NCI-H1436 treated with DMSO at 0.1 percent for 48 hours (cell line): ENCODE measurements at regions not wholly inside any gene's neighbourhood (a gene's known extent, or its start where the extent isn't known, plus 50 kb on each side); places are given as distances from the start of the nearest gene placed in this dataset.

Source experiments
- DNase-seq: peaks from one replicate; lab custom pipeline; 2025; lab: John Stamatoyannopoulos, UW

DNA sequence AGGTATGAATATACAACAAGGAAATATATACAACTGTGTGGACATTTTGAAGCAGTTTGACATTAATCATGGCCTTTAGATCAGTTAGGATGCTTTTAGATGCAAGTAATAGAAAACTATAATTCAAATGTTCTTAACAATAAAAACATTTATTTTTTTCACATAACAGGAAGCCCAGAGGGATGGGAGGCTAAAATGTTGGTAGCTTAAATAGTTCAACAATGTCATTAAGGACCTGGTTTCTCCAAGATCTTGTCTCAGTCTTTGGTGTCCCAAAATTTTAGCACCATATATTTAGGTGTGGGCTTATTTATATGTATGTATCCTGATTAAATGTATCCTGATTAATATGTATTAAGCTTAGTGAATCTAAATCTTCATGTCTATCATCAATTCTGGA is 292.4 kb downstream of the NUAK1 start:
- DNase-seq, result no peak

DNA sequence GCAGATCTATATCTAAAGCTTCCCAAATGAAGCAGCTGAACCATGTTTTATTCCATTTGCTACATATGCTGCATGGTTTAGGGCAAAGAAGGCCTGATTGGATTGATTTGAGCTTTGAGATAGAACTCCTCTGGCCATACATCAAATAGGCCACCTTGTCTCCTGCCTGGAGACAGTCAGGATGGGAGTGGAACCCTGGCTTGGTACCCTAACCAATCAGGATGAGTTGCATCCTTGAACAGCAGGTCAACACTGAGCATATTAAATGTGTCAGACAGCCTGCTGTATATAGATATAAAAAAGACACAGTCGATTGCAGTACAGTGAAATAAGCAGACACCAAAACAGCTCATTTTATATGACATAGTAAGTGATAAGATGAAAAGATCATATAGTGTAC is 291.7 kb downstream of the NUAK1 start:
- no peak for DNase-seq

DNA sequence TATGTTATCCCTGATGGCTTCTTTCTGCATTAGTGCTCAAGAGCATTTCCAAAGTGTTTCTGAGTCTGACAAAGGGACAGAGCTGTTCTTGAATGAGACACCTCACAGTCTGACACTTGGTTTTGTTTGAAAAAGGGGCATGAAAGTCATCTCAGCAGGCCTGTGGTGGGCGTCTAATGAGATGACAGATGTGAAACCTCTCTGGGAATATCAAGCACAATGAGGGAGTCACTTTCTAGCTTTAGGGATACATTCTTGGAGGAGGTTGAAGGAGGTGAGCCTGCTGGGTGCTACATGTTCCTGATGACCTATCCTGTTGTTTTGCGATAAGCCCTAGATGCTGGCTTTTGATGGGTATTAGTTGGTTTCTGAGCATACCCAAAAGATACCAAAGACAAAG is 290.5 kb downstream of the NUAK1 start:
- DNase-seq, result no peak

DNA sequence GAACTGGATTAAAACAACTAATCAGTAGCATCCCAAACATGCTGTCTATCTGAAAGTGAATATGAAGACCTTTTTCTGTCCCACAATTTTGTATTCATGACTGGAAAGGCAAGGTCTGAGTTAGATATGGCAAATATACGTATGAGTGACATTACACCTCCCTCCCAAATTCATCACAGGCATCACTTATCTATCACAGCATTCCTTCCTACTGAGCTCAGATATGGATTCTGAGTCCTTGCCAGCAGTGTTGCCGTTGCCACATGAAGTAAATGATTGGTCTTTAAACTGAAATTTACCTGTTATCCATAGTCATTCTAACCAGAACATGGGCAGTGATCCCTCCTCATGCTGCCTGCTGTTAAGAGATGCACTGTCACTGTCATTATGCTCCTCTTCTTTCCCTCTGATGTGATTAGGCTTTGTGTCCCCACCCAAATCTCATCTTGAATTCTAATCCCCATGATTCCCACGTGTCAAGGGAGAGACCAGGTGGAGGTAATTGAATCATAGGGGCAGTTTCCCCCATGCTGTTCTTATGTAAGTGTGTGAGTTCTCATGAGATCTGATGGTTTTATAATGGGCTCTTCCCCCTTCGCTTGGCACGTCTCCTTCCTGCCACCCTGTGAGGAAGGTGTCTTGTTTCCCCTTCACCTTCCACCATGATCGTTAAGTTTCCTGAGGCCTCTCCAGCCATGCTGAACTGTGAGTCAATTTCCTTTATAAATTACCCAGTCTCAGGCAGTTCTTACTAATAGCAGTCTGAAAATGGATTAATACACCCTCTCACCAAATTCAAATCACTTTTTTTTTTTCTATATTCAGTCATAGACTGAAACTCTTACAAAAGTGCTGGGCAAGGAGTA is 288.4 kb downstream of the NUAK1 start:
- DNase-seq, result no peak

DNA sequence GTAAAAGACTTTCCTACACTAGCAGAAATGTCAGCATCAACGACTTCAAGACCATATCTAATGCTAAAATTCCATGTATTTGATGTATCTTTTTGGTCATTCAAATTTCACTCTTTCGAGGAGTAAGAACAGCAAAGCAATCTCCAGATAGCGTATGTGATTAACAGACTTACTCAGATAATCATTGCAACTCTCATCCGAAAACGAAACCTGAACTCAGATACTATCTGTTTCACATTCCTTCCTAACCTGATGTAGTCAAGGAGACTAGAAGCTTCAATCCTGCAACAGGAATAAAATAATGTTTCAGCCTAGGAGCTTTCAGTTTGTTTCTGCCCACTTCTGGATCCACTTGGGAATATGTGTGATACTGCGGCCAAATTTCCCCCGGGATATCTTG is 286.3 kb downstream of the NUAK1 start:
- DNase-seq, result no peak

DNA sequence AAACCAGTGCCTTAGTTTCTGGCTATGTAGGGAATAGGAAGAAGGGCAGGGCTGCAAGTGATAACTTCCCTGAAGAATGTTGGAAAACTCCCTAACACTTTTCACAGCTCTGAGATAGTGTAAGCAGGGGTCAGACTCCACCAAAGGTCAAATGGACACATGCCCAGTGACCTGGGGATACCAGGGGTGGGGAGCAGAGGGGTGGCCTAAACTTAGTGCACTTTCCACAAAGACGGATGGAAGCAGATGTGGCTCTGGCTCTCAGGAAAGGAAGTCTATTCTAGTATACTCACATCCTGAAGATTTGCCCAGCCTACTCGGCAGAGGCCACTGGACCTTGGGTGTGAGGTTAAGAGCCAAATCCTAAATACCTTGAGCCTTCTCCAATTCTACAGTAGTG is 285.8 kb downstream of the NUAK1 start:
- no peak for DNase-seq

DNA sequence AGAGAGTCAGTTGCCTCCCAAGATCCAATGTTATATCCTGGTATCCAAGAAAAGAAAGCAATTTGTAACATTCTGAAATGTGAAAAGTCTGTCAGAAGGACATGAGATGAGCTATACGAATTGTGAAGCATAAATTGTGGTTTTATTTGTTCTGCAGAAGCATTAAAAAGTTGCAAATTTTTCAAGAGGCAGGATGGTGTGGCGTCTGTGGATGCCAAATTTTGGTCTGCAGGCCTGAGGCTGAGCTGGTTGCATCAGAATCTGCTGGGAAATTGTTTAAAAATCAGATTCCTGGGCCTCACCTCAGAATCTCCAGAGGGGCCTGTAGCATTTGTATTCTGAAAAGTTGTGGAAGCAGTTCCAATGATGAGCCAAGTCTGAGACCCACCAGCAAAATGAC is 284.7 kb downstream of the NUAK1 start:
- DNase-seq, result no peak

DNA sequence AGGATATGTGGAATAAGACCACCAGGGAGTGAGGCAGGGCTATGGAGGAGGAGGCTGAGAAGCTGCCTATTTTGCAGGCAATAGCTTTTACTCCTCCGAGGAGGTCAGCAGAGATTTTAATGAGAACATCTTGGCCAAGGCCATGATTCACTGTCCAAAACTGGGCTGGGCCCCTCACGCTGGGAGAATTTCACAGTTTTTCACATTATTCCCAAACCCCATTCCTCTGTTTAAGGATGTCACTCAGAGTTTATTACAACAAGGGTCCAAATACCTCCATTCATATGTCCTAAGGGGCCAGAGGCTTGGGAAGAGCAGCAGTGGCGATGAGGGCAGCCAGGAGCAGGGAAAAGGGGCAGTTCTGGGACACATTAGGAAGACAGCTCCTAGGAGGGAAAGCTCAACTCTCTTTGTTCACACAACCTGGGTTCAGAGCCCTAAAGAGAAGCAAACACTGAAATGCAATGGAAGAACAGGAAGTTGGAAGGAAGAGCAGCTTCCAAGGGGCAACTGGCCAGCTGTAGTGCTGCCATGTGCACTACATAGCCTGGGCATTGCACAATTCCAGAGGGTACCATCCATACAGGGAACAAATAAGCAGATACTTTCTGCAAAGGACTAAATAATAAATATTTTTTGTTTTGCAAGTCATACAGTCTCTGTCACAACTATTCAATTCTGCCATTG is 283.2 kb downstream of the NUAK1 start:
- no peak for DNase-seq

DNA sequence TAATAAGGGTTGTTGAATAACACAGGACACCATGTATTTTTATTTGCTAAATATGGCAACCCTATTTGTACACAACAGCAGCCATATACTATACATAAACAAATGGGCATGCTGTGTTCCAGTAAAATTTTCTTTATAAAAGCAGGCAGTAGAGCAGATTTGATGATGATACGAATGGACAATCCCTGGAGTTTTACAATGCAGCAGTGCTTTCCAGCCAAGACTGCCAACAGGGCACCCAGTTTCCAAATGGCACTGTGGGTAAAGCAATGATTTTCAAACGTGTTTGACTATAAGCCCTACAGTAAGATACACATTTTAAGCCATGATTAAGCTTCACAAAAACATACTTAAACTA is 282.7 kb downstream of the NUAK1 start:
- no peak for DNase-seq

DNA sequence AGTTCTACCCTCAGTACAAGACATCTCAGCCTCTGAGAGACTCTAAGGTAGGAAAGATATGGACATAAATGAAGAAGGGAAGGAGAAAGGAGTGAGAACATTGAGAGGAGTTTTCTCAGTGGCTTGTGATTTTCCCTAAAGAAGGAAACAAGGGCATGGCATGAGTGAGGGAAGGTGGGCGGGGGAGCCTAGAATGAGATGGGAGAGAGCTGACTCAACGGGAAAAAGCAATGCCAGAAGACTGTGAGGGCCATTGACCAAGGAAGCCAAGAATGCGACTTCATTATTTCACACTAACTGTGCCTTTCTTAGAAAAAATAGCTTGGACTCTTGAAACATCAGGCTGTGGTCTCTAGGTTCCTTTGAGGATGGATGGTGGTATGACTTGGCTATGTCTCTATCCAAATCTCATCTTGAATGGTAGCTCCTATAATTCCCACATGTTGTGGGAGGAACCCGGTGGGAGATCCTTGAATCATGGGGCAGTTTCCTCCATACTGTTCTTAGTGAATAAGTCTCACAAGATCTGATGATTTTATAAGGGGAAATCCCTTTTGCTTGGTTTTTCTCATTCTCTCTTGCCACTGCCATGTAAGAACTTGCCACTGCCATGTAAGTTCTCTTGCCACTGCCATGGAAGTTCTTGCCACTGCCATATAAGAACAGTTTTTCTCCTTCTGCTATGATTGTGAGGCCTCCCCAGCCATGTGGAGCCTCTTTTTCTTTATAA is 279.6 kb downstream of the NUAK1 start:
- DNase-seq, result no peak

DNA sequence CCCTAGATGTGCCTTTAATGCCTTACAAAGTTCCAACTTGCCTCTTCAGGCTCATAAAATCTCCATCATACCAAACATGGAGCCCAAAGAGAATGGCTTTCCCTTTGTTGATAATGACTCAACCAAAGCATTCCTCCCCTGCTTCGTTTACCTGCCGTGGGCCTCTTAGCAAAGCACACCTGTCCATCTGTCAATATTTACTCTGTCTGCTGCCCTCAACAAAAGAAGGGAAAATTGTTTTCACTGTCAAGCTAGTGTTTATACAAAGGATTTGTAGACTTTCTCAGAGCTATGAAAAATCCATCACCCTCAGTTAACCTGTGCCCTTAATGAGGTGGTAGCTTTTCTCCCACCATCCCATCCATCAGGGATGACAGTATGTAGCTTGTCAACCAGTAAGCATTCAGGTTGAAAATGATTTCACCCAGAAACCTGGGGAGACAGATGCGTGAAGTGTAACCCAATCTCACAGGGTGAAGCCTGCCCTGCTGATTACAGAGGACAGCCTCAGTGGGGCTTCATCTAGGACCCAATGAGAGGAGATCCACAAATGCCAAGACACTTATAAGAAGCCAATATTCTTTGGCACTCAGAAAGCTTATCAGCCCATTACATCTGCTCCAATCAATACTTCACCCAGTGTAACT is 278.1 kb downstream of the NUAK1 start:
- peak; percentile 61 for DNase-seq

DNA sequence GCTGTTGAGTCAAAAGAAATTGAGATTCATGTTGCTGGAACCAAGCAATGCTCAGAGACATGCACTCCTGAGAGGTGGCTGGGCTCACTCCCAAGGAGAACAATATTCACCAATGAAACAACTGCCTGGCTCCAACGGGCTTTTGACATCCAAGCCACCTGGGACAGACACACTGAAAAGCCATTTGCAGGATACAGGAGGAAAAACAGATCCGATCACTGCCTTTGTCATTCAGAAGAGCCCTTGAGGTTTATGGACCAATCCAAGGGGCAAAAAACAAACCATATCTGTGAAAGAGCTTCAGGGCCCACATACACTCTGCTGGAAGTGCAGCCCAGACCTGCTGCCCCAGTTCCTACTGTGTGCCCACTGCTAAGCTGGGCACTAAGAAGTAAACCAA is 277.5 kb downstream of the NUAK1 start:
- DNase-seq, result no peak

DNA sequence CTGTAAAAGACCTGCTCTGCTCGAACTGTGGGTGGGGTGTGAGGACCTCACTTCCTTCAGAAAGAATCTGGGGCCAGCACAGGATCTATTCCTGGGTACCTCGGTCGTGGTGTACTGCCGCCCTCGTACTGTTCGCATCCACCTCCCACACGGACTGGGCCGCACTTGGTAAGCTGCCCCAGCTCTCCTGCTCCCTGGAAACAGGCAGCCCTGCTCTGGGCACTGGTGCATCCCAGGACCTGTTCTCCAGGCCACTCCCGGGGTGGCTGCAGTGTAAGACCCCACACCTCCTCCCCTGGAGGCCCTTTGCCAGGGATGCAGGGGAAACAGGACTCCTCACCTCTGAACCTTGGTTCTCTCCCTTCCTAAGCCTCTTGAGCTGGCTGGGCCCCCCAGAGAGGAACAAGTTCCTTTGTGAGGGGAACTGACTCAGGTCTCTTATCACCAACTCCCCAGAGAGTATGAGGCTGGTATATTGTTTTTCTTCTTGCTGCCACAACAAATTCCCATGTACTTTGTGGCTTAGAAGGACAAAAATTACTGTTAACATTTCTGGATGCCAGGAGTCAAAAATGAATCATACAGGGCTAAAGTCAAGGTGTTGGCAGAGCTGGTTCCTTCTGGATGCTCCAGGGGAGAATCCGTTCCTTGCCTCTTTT is 276.5 kb downstream of the NUAK1 start:
- DNase-seq, result no peak

DNA sequence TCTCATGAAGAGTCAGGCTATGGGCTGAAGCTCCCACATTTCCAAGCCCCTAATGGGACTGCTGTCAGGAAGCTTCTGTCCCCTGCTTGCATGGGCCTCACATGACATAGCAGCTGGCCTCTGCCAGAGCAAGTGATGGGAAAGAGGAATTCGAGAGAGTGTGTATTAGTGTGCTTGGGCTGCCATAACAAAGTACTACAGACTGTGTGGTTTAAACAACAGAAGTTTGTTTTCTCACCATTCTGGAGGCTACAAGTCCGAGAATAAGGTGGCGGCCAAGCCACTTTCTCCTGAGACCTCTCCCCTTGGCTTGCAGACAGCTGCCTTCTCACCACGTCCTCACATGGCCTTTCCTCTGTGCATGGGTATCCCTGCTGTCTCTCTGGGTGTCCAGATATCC is 274.4 kb downstream of the NUAK1 start:
- DNase-seq, result no peak

DNA sequence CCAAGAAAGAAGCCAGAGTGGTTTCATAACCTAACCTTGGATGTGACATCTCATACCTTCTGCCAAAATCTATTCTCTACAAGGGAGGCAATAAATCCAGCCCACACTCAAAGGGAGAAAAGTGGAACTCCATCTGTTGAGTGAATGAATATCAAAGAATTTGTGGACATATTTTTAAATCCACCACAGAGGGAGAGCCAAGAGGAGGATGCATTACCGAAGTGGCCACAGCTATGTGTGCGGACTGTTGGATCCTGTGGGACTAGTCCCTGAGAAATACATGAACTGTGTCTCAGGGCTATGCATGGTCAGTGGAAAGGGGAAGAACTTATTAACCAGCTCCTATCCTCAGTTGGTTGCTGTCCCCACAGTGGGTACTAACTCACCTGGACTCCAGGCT is 273.9 kb downstream of the NUAK1 start:
- DNase-seq, result no peak

DNA sequence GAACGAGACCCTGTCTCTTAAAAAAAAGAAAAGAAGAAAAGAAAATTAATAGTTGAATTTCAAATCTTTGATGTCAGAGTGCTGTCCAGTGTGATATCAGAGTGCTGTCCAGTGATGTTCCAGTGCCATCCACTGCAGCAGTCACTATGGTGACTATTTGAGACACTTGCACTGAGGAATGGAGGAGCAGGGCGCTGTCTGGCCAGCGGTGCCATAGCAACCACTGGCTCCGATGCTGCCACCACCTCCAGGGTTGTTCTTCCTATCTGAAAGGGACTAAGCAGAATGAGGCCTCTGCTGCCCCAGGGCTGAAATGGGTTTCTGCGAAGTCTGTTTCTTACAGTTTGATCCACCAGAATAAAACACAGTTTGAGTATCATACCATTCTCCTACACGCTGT is 272.9 kb downstream of the NUAK1 start:
- no peak for DNase-seq

DNA sequence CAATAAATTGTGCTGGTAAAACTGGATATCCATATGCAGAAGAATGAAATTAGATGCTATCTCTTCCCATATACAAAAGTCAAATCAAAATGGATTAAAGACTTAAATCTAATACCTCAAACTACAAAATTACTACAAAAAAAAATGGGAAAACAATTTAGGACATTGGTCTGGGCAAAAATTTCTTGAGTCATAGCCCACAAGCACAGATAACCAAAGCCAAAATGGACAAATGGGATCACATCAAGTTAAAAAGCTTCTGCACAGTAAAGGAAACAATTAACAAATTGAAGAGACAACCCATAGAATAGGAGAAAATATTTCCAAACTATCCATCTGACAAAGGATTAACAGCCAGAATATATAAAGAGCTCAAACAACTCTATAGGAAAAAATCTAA is 264.6 kb downstream of the NUAK1 start:
- DNase-seq, result no peak

DNA sequence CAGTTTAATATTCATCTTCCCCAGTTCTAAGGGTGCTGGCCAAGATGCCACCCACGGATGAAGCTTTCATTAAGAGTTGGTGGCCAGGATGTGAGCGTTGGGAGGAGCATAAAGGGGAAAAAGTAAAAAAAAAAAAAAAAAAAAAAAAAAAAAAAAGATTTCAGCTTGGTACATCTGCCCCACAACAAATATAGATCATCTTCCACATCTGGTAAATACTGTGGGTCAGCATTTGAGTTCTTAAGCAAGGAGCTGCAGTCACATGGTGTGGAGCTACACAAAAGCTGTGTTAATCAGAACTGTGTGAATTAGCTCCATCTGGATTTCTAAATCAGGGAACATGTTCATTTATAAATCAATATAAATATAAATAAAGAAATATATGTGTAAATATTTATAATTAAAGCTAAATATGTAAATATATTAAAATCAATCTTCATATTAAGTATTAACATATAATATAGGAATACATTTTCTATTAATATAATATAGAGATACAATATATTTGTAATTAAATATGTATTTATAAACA is 262.3 kb downstream of the NUAK1 start:
- DNase-seq, result no peak

DNA sequence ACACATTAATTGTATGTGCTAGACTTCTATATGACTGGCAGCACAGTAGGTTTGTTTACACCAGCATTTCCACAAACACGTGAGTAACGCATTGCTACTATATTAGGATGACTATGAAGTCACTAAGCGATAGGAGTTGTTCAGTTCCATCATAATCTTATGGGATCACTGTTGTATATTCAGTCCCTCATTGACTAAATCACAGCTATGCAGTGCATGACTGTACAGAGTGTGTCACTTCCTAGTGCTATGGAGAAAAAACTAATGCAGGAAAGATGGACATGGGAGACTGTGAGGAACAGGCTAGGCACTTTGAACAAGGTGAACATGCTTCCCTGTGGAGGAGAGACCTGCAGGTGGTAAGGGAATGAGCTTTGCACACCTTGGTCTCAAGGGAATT is 259.8 kb downstream of the NUAK1 start:
- no peak for DNase-seq

DNA sequence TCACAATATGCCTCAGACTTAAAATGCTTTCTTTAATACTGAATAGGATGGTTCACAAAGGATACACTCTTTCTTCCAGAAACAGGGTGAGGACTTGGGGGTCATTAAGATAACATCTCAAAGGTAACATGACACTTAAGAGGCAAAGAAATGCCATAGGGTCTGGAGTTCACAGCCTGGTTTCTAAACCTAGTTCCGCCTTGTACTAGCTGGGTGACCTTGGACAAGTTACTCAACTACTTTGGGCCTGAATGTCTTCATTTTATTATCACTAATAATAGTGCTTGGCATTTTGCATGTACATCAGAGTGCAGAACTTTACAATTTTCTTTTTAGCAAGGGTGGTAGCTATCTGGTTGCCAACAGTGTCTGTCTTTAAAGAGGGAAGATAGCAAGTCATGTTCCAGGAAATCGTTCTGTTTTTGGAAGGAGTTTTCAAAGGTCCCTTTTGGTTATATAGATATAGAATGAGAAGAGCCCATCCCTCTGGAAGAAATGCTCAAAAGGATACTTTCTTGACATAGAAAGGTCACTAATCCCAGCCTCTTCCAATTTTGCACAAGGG is 257.8 kb downstream of the NUAK1 start:
- no peak for DNase-seq

DNA sequence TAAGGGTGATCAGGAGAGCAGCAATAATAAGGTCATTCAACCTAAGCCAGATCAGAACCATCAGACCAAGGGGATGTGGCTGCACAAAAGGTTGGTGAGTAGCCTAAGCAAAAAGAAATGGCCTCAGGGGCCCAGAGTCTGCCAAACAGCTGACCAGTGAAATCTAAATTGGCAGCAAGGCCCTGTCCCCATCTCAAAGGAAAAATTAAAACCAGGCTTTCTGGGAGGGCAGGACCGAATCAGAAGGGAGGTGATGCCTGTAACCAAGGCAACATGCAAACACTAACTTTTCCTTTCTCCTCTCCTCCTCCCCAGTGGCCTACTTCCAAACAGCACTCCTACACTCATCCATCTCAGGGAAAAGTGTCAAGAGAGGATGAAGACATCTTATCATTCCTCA is 256.4 kb downstream of the NUAK1 start:
- no peak for DNase-seq

DNA sequence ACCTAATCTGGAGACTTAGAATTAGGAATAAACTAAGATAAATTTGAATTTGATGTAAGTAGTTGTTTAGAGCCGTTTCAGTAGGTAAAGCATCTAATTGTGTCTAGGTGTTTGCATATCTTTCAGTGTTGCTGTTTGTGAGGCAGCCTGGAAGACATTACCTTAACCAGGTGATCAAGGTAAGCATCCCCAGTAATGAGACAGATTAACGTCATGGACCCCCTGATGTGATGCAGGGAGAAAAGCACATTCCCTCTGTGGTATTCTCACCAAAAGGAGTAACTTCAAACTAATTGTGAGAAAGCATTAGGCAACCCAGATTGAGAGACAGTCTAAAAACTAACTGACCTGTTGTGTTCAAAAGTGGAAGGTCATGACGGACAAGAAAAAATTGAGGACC is 251.6 kb downstream of the NUAK1 start:
- no peak for DNase-seq
